Loucy (cell line): ENCODE measurements at regions not wholly inside any gene's neighbourhood (a gene's known extent, or its start where the extent isn't known, plus 50 kb on each side); places are given as distances from the start of the nearest gene placed in this dataset.
"Not testable (repeated sequence)": the region's sequence is repeated elsewhere in the genome, so short reads cannot be mapped to it uniquely, and the experiment has no call there.

Experiments
- H2AFZ ChIP-seq: fragments of 200-600 bp; sonication (generic); 2 replicates; pipeline ENCODE4 v1.6.0; 2016; ENCODE audit warnings: antibody characterized with exemption, mild to moderate bottlenecking, low read length, moderate library complexity
- H3F3A ChIP-seq: fragments of 200-600 bp; 2 replicates; pipeline ENCODE4 v1.6.0; 2016; ENCODE audit warnings: antibody characterized with exemption, low read depth, mild to moderate bottlenecking
- H3K27me3 ChIP-seq: fragments of 200-600 bp; sonication (generic); 2 replicates; pipeline ENCODE4 v1.6.1; 2014; ENCODE audit warnings: low read length, mild to moderate bottlenecking; ENCODE audit not compliant: insufficient read depth, poor library complexity, severe bottlenecking
- H3K36me3 ChIP-seq: fragments of 200-600 bp; sonication (generic); 2 replicates; pipeline ENCODE4 v1.6.1; 2016; ENCODE audit warnings: low read length; ENCODE audit not compliant: insufficient read depth
- H3K4me1 ChIP-seq: fragments of 200-600 bp; sonication (generic); 2 replicates; pipeline ENCODE4 v1.5.1; 2014; ENCODE audit warnings: low read length, mild to moderate bottlenecking; ENCODE audit not compliant: insufficient read depth, poor library complexity, severe bottlenecking
- H3K4me2 ChIP-seq: fragments of 200-600 bp; sonication (generic); 2 replicates; pipeline ENCODE4 v1.6.0; 2014; ENCODE audit warnings: antibody characterized with exemption, low read length, low read depth, mild to moderate bottlenecking; ENCODE audit not compliant: poor library complexity, severe bottlenecking
- H3K4me3 ChIP-seq: fragments of 200-600 bp; sonication (generic); 2 replicates; pipeline ENCODE4 v1.5.1; 2014; ENCODE audit warnings: low read length, mild to moderate bottlenecking, mixed read lengths; ENCODE audit not compliant: poor library complexity, severe bottlenecking
- H3K79me2 ChIP-seq: fragments of 200-600 bp; sonication (generic); 2 replicates; pipeline ENCODE4 v1.6.1; 2014; ENCODE audit warnings: low read length; ENCODE audit not compliant: insufficient read depth
- H3K9ac ChIP-seq: fragments of 200-600 bp; sonication (generic); 2 replicates; pipeline ENCODE4 v1.6.0; 2014; ENCODE audit warnings: mild to moderate bottlenecking, low read depth, low read length, moderate library complexity; ENCODE audit not compliant: poor library complexity, severe bottlenecking
- H3K9me2 ChIP-seq: fragments of 200-600 bp; sonication (generic); replicated peaks from 2 replicates; pipeline ENCODE4 v1.6.1; 2016; ENCODE audit warnings: low read depth, low read length, mixed read lengths
- H3K9me3 ChIP-seq: fragments of 200-600 bp; sonication (generic); 2 replicates; pipeline ENCODE4 v1.6.1; 2014; ENCODE audit warnings: mild to moderate bottlenecking, antibody characterized with exemption, low read length, low read depth; ENCODE audit not compliant: insufficient read depth
- H4K20me1 ChIP-seq: fragments of 200-600 bp; sonication (generic); 2 replicates; pipeline ENCODE4 v1.6.0; 2014; ENCODE audit warnings: antibody characterized with exemption, low read length, mild to moderate bottlenecking; ENCODE audit not compliant: insufficient read depth, poor library complexity, severe bottlenecking
- CTCF ChIP-seq: fragments of 200-600 bp; sonication (generic); conservative IDR thresholded peaks from 2 replicates; pipeline ENCODE4 v1.5.1; 2014; ENCODE audit warnings: mild to moderate bottlenecking, antibody characterized with exemption, low read length
- EZH2phosphoT487 ChIP-seq: fragments of 200-600 bp; IDR thresholded peaks from 2 replicates; pipeline ENCODE4 v1.6.1; 2018; ENCODE audit warnings: antibody characterized with exemption, mild to moderate bottlenecking, moderate library complexity, borderline replicate concordance

GRCh38 chr7:114279901-114280300 lies 134.7 kb upstream of the FOXP2 start:
- H3K4me1 ChIP-seq, result no peaks in the 10 kb centered on the region
- H3K9ac ChIP-seq, result no peak overlapping the region
- no peaks in the 10 kb centered on the region for H3F3A ChIP-seq
- no peaks in the 10 kb centered on the region for H4K20me1 ChIP-seq
- no peak overlapping the region for H2AFZ ChIP-seq
- no peak overlapping the region for H3K4me2 ChIP-seq
- no peaks in the 10 kb centered on the region for H3K27me3 ChIP-seq
- no peak overlapping the region for H3K4me3 ChIP-seq
- no peaks in the 10 kb centered on the region for H3K9me2 ChIP-seq
- H3K9me3 ChIP-seq, result no peaks in the 10 kb centered on the region
- H3K79me2 ChIP-seq, result no peaks in the 10 kb centered on the region
- no peak for TF ChIP-seq EZH2phosphoT487
- no peak for TF ChIP-seq CTCF
- no peaks in the 10 kb centered on the region for H3K36me3 ChIP-seq

GRCh38 chr7:114273218-114273617 lies 141.4 kb upstream of the FOXP2 start:
- Histone ChIP-seq H4K20me1 (no peaks in the 10 kb centered on the region), H3K9me3 (no peaks in the 10 kb centered on the region), H3K36me3 (no peaks in the 10 kb centered on the region), H3K4me2 (no peak overlapping the region), H2AFZ (no peak overlapping the region), H3F3A (no peaks in the 10 kb centered on the region), H3K79me2 (no peaks in the 10 kb centered on the region), H3K27me3 (no peaks in the 10 kb centered on the region), H3K9me2 (no peaks in the 10 kb centered on the region), H3K4me1 (no peaks in the 10 kb centered on the region), H3K9ac (no peak overlapping the region), H3K4me3 (no peak overlapping the region)
- TF ChIP-seq EZH2phosphoT487 (no peak), CTCF (no peak)

- no peaks in the 10 kb centered on the region for H3K9me2 ChIP-seq
- no peaks in the 10 kb centered on the region for H3K79me2 ChIP-seq
- no peaks in the 10 kb centered on the region for H3K9me3 ChIP-seq
- no peaks in the 10 kb centered on the region for H4K20me1 ChIP-seq
- H2AFZ ChIP-seq, result no peak overlapping the region
- no peak overlapping the region for H3K4me3 ChIP-seq
- no peaks in the 10 kb centered on the region for H3K4me1 ChIP-seq
- H3K4me2 ChIP-seq, result no peak overlapping the region
- no peaks in the 10 kb centered on the region for H3F3A ChIP-seq
- no peaks in the 10 kb centered on the region for H3K36me3 ChIP-seq
- no peaks in the 10 kb centered on the region for H3K27me3 ChIP-seq
- no peak overlapping the region for H3K9ac ChIP-seq
- TF ChIP-seq CTCF (no peak), EZH2phosphoT487 (no peak)
Observed at GRCh38 chr7:114269714-114270113, 144.9 kb upstream of the FOXP2 start.

GRCh38 chr7:114267550-114267949 lies 147.1 kb upstream of the FOXP2 start:
- H4K20me1 ChIP-seq, H3K9me3 ChIP-seq: not testable (repeated sequence)

More at GRCh38 chr7:114267550-114267949, 147.1 kb upstream of the FOXP2 start:
- not testable (repeated sequence) for H3K4me1 ChIP-seq, H3K27me3 ChIP-seq, H3K9ac ChIP-seq, H3K4me3 ChIP-seq, H2AFZ ChIP-seq, H3K36me3 ChIP-seq, H3K4me2 ChIP-seq, H3F3A ChIP-seq, H3K9me2 ChIP-seq, H3K79me2 ChIP-seq
